ENCODE measurements at regions not wholly inside any gene's neighbourhood (a gene's known extent, or its start where the extent isn't known, plus 50 kb on each side); places are given as distances from the start of the nearest gene placed in this dataset.

GRCh38 chr2:181837563-181837962 lies 54.0 kb upstream of the ITPRID2 start:
- no peak for TF ChIP-seq CTCF (IDR thresholded peaks at IDR 0.05)
- no peak for TF ChIP-seq ESRRA (IDR thresholded peaks at IDR 0.05; ENCODE audit: borderline replicate concordance, low read length)
- no peak for TF ChIP-seq JUN (IDR thresholded peaks at IDR 0.05)
- TF ChIP-seq POLR2A (IDR thresholded peaks at IDR 0.05; ENCODE audit: low read length), result no peak
- no peak for TF ChIP-seq PBX3 (IDR thresholded peaks at IDR 0.05)
- no peak for TF ChIP-seq SREBF2 (IDR thresholded peaks at IDR 0.05)
- TF ChIP-seq E2F6 (IDR thresholded peaks at IDR 0.05; ENCODE audit: borderline replicate concordance, low read depth), result no peak
